ENCODE measurements at regions not wholly inside any gene's neighbourhood (a gene's known extent, or its start where the extent isn't known, plus 50 kb on each side); places are given as distances from the start of the nearest gene placed in this dataset.

- H3K4me3 ChIP-seq, result no peak overlapping the region
- H3K27ac ChIP-seq, result no peak overlapping the region
Observed at GRCh38 chr7:54814401-54814800, 55.4 kb upstream of the SEC61G start.

GRCh38 chr7:54817152-54817551 is 58.1 kb upstream of the SEC61G start:
- no peak overlapping the region for H3K27ac ChIP-seq
- no peak for TF ChIP-seq POLR2A (IDR thresholded peaks at IDR 0.05)
- TF ChIP-seq POLR2AphosphoS5 (IDR thresholded peaks at IDR 0.05), result no peak
- TF ChIP-seq EP300 (IDR thresholded peaks at IDR 0.05), result no peak
- no peak for TF ChIP-seq CTCF (IDR thresholded peaks at IDR 0.05)
- WGBS, result 73% methylated on average over 5 of the region's 5 CpGs
- no peaks in the 10 kb centered on the region for H3K9me3 ChIP-seq
- H3K36me3 ChIP-seq, result no peaks in the 10 kb centered on the region
- no peak overlapping the region for H3K4me3 ChIP-seq
- DNase-seq (ENCODE audit: low spot score in 2 of 2), result no peak
- no peaks in the 10 kb centered on the region for H3K27me3 ChIP-seq
- H3K4me1 ChIP-seq, result peaks cover 17% of the 10 kb centered on the region

More at GRCh38 chr7:54814401-54814800, 55.4 kb upstream of the SEC61G start:
- no peaks in the 10 kb centered on the region for H3K36me3 ChIP-seq
- H3K4me1 ChIP-seq, result peaks cover 22% of the 10 kb centered on the region
- 61% methylated on average over 5 of the region's 5 CpGs for WGBS
- no peaks in the 10 kb centered on the region for H3K9me3 ChIP-seq
- no peaks in the 10 kb centered on the region for H3K27me3 ChIP-seq
- DNase-seq (ENCODE audit: low spot score in 2 of 2), result no peak
- TF ChIP-seq EP300 (IDR thresholded peaks at IDR 0.05), result no peak

- no peak overlapping the region for H3K27ac ChIP-seq
Observed at GRCh38 chr7:54823776-54824175, 64.8 kb upstream of the SEC61G start.

DNA sequence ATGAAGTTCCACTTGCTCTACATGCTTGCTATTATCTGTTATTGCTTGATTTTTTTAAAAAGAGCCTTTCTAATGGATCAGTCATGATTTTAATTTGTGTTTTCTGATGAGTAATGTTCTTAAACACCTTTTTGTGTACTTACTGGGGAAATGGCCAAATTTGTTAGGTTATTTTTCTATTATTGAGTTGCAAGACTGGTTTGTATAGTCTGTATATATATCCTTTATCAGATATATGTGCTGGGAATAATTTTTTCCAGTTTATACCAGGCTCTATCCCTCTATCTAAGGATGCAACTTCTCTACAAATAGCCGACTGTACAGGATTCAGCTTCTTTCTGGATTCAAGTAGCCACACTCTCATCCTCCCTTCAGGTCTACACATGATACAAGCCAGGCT is 65.6 kb upstream of the SEC61G start:
- no peaks in the 10 kb centered on the region for H3K9me3 ChIP-seq
- H3K4me3 ChIP-seq, result no peak overlapping the region
- no peaks in the 10 kb centered on the region for H3K27me3 ChIP-seq
- peaks cover 8% of the 10 kb centered on the region for H3K4me1 ChIP-seq
- H3K27ac ChIP-seq, result no peak overlapping the region
- WGBS, result 73% methylated on average over 1 of the region's 1 CpG
- TF ChIP-seq CTCF (IDR thresholded peaks at IDR 0.05) (no peak), POLR2AphosphoS5 (IDR thresholded peaks at IDR 0.05) (no peak), POLR2A (IDR thresholded peaks at IDR 0.05) (no peak), EP300 (IDR thresholded peaks at IDR 0.05) (no peak)
- no peaks in the 10 kb centered on the region for H3K36me3 ChIP-seq
- no peak for DNase-seq (ENCODE audit: low spot score in 2 of 2)

More at GRCh38 chr7:54823776-54824175, 64.8 kb upstream of the SEC61G start:
- no peak for DNase-seq (ENCODE audit: low spot score in 2 of 2)
- TF ChIP-seq EP300 (IDR thresholded peaks at IDR 0.05), result no peak
- TF ChIP-seq POLR2A (IDR thresholded peaks at IDR 0.05), result no peak
- no peak for TF ChIP-seq CTCF (IDR thresholded peaks at IDR 0.05)
- TF ChIP-seq POLR2AphosphoS5 (IDR thresholded peaks at IDR 0.05), result no peak
- Histone ChIP-seq H3K27me3 (no peaks in the 10 kb centered on the region), H3K4me3 (no peak overlapping the region), H3K9me3 (no peaks in the 10 kb centered on the region), H3K36me3 (no peaks in the 10 kb centered on the region), H3K4me1 (peaks cover 8% of the 10 kb centered on the region)
- 50% methylated on average over 5 of the region's 5 CpGs for WGBS

GRCh38 chr7:54825368-54825767 is 66.4 kb upstream of the SEC61G start:
- no peaks in the 10 kb centered on the region for H3K9me3 ChIP-seq
- WGBS, result 87% methylated on average over 3 of the region's 3 CpGs
- peaks cover 8% of the 10 kb centered on the region for H3K4me1 ChIP-seq
- no peak overlapping the region for H3K4me3 ChIP-seq
- no peak for DNase-seq (ENCODE audit: low spot score in 2 of 2)
- no peaks in the 10 kb centered on the region for H3K36me3 ChIP-seq
- H3K27me3 ChIP-seq, result no peaks in the 10 kb centered on the region
- no peak overlapping the region for H3K27ac ChIP-seq
- TF ChIP-seq POLR2A (IDR thresholded peaks at IDR 0.05), result no peak
- no peak for TF ChIP-seq CTCF (IDR thresholded peaks at IDR 0.05)
- TF ChIP-seq EP300 (IDR thresholded peaks at IDR 0.05), result no peak
- TF ChIP-seq POLR2AphosphoS5 (IDR thresholded peaks at IDR 0.05), result no peak

DNA sequence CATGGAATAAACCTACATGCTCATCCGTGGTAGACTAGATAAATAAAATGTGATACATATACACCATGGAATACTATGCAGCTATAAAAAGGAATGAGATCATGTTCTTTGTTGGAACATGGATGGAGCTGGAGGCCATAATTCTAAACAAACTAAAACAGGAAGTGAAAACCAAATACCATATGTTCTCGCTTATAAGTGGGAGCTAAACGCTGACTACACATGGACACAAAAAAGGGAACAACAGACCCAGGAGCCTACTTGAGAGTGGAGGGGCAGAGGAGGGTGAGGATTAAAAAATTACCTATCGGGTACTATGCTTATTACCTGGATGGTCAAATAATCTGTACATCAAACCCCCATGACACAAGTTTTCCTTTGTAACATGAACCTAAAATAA is 68.7 kb upstream of the SEC61G start:
- no peak overlapping the region for H3K4me3 ChIP-seq
- H3K9me3 ChIP-seq, result no peaks in the 10 kb centered on the region
- H3K36me3 ChIP-seq, result no peaks in the 10 kb centered on the region
- H3K4me1 ChIP-seq, result peaks cover 8% of the 10 kb centered on the region
- no peak for DNase-seq (ENCODE audit: low spot score in 2 of 2)
- TF ChIP-seq POLR2A (IDR thresholded peaks at IDR 0.05), result no peak
- no peak for TF ChIP-seq CTCF (IDR thresholded peaks at IDR 0.05)
- TF ChIP-seq EP300 (IDR thresholded peaks at IDR 0.05), result no peak
- no peak for TF ChIP-seq POLR2AphosphoS5 (IDR thresholded peaks at IDR 0.05)
- no peak overlapping the region for H3K27ac ChIP-seq
- H3K27me3 ChIP-seq, result no peaks in the 10 kb centered on the region
- WGBS, result 87% methylated on average over 4 of the region's 4 CpGs

Measured in suprapubic skin (tissue), 4 donors.